ENCODE measurements at regions not wholly inside any gene's neighbourhood (a gene's known extent, or its start where the extent isn't known, plus 50 kb on each side); places are given as distances from the start of the nearest gene placed in this dataset.

GRCh38 chr1:65062339-65062738, 85.7 kb upstream of the AK4 start:
- TF ChIP-seq CTCF (IDR thresholded peaks at IDR 0.05; ENCODE audit: low read length): no peak
- no peak for TF ChIP-seq EZH2 (IDR thresholded peaks at IDR 0.05; ENCODE audit: borderline replicate concordance, low read length)

All from OCI-LY1 (cell line).